H1 (cell line): ENCODE measurements at regions not wholly inside any gene's neighbourhood (a gene's known extent, or its start where the extent isn't known, plus 50 kb on each side); places are given as distances from the start of the nearest gene placed in this dataset.

ENCODE experiments used
- POLR2AphosphoS5 ChIP-seq: IDR thresholded peaks from 2 replicates; pipeline ENCODE4 v1.6.1; 2011; ENCODE audit warnings: low read depth, low read length

- no peak for TF ChIP-seq POLR2AphosphoS5
Observed at GRCh38 chr11:70739811-70740487, 341.6 kb downstream of the CTTN start (continued).
